HG02870 (cell line): ENCODE measurements at regions not wholly inside any gene's neighbourhood (a gene's known extent, or its start where the extent isn't known, plus 50 kb on each side); places are given as distances from the start of the nearest gene placed in this dataset.

ENCODE experiments used
- ATAC-seq: cut with Tn5 transposase; IDR thresholded peaks from one replicate; pipeline ENCODE4 v1.9.1; 2021; ENCODE audit warnings: mild to moderate bottlenecking, moderate library complexity; ENCODE audit not compliant: unreplicated experiment

DNA sequence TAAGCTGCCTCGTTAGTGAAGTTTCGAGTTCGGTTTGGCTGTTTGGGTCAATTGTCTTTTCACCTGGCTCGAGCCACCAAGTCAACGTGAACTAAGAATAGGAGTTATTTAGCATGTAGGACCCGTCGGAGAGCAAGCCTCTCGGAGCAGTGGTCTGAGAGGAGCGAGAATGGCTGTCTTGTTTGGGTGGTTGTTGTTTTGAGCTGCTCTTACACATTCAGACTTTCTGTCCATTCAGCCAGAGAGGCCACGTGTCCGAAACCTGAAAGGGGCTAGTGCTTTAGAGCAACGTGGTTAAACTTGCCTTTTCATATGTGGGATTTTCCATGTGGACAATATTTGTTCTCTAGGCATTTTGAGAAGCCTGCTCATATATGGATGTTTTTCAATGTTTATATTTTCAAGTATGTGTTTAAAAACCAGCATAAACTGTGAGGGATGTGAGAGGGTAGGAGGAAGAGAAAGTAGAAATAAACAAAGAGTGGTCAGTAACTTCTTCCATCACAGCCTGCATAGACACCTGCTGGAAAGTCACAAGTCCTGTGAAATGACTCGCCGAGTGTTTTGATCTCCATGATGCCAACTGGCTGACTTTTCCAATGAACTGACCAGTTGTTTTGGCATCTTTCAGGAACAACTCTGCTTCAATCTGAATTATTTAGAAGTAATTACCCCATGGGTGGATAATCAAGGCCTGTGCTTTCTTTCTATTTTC lies 221.0 kb downstream of the ASCL1 start:
- ATAC-seq = no peak

DNA sequence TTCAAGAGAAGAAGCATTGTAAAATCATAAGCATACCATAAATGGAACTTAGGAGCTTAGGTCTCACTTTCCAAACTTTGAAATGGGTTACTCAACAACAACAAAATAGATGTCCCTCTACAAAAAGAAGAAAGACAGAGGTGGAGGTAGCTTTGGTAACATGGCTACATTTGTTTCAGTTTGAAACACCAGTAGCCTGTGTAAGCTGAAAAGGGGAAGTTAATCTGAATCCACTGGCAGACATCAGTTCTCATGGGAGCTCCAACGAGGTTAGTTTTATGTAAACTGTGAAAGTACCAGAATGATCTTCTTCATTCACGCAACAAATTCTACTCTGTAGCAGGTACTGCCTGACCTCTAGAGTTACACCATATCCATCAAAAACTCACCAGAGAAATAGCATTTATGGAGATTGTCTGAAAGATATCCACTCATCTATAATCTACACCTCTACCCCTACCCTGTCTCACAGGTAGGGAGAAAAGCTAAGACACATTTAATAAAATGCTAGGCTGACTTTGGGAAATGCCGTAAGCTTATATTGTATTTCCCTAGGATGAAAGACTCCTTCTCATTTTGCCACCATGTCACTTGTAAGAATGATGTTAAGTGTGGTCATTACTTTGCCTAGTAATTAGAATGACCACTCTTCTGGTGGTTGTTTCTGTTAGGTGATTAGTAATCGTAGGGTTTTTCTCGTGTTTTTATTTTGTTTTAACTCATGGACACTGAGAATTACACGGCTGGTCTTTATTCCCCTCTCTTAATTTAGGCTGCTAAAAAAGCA lies 224.1 kb downstream of the ASCL1 start:
- peak; percentile 85 for ATAC-seq

DNA sequence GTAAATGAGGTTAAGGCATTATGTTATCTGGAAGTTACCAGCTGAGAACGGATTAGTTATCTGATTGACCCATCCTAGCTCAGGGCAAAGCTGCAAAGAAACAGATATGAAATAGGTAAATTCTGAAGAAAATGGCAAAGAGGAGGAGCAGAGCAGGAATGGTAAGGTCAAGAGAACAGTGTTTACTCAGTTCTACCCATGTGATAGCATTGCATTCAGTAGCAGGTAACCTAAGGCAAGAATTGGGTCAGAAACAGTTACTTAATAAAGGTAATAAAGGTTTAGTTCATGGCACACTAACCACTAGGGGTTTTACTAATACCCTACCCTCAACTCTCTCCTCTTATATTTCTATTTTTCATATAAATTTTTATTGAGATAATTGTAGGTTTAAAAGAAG lies 224.8 kb downstream of the ASCL1 start:
- no peak for ATAC-seq

DNA sequence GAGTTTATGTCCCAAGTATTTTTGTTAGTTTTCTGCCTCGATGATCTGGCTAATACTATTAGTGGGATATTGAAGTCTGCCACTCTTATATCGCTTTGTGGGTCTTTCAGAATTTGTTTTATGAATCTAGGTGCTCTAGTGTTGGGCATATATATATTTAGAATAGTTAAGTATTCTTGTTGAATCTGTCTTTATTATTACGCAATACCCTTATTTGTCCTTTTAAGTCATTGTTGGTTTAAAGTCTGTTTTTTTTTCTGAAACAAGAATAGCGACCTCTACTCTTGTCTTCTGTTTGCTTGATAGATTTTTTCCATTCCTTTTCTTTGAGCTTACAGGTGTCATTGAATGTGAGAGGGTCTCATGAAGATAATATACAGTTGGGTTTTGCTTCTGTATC lies 239.0 kb downstream of the ASCL1 start:
- ATAC-seq = no peak

DNA sequence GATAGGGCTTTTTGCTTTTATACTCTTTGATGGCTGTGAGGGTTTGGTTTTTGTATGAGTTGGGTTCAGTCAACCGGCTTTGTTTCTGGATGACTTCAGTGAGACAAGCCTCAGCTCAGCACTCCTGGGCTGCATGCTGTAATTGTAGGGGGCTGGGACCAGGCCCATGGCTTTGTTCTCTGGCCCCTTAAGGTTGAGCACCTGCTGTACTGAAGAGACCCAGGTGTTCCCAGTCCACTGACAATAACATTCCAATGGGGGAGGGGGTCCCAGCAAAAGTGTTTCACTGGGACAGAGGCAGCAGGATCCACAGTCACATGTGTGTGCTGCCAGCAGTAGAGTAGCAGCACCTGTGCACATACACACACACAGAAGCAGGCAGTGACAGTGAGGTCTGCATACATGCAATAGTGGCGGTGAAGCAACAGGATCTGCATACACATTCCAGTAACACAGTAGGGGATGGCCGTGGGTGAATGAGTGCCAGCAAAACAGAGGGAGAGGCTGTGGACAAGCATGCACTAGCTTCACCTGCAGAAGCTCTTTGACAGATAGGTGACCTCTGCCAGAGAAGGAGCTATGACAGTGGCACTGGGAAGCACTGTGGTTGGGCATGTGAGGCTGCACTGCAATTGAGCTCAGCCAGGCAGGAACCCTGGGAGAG lies 240.4 kb downstream of the ASCL1 start:
- no peak for ATAC-seq

DNA sequence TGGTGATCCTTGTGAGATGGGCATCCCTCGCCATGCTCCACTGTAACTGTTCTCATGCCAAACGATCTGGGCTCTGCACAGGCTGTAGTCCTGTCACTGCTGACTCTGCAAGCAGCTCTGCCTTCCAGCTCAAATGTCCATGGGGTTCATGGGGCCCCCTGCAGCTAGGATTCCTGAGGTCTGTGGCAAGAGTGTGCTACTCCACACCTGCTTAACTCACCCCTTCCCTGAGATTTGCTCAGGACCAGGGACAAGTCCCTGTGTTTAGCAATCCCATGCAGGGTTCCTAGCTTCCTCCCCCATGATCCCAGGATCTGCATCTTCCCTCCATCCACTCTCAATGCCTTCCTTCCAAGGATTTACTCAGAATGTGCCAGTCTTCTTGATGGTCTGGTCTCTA lies 241.0 kb downstream of the ASCL1 start:
- ATAC-seq = no peak

DNA sequence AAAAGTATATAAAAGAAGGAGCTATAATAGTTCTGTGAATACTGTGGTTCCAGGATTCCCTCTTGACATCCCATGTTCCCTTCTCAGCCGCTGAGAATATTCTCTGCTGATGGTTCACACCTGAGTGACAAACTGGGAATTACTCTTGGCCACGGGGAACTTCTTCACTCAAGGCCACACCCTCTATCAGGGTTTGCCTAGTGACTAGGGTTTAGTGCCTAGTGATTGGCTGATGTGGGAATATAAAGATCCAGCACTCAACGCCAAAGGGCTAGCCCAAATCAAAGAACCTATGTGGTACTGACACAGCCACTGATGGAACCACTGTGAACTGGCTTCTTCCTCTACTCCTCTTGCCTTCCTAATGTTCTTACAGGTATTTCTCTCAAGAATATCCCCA lies 248.4 kb downstream of the ASCL1 start:
- no peak for ATAC-seq

DNA sequence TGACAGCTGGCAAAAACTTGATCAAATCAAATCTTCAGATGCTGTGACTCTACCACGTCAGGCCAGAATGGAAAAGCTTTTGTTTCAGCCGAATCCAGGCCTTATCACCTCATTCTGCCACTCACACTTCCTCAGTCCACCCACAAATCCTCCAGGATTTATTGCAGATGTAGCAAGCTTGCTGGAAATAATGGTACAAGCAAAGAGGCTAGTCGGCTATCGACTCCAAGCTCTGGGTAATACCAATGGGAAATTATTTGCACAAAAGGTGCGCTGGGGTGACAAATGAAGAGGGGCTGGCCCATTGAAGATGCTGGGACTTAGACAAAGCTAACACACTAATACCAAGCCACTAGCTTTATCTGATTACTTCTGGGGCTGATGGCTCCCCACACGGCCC lies 250.5 kb downstream of the ASCL1 start:
- no peak for ATAC-seq

DNA sequence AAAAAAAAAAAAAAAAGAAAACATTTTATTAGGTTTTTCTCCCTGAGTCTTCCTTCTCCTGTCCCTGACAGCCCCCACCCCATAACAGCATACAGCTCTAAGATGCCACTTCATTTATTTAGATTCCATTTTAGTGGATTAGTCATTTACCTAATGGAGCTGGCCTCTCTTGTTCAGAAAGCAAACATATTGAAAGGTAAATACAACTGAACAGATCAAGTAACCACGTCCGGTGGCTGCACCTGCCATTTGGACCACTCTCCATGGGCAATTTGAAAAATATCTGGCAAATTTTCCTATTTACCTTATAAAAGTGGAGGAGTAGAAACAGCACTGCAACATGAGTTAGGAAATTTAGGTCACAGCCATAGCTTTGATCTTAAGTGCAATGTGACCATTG lies 254.6 kb downstream of the C12orf42 start:
- ATAC-seq = no peak

DNA sequence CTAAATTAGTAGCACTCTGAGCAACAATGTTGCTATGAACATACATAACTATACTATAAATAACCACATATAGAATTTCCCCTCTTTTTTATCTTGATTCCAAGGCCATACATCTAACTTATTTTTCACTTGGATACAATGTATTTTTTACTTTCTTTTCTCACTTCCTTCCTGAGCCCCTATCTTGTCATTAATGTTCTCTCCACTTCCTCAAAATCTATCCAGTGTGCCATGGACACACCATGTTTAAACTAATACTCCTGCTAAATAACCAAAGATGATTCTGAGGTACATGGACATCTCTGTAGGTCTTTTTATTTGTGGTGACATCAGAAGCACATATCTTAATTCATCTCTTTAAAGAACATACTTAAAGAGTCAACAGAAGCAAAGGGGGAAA lies 251.2 kb downstream of the C12orf42 start:
- ATAC-seq = no peak

DNA sequence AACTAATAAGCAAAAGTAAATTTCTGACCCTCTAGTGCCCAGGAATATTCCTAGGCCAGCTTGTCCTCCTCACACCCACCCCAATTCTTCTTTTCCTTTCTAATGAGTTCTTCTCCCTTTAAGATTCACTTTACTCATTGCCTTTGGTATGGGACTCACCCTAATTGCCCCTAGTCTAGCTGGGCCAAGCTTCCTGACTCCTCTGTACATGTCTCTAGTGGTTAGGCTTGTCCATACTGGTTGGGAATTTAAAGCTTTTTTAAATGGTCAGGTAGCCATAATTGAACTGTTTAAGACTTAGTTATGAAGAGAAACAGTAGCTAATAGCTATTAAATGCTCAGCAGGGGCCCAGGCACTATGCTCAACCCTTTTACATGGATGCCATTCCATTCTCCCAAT lies 248.2 kb downstream of the C12orf42 start:
- ATAC-seq = no peak

DNA sequence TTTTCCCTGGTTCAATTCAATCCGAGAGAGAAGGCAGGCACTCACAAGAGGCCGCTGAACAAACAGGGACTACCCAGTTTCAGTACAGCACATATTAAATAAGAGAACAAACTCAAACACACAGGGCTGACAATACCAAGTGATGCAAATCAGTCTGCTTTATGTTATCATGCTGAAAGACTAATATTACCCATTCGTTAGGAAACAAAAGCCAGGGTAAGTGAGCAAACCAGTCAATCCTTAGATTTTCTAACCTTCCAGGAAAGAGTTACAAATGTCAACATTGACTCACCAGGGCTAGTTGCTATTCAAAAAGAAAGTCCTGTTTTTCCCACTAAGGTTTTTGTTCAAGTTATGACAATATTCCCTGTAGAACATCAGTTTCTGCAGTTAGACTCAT lies 246.2 kb downstream of the C12orf42 start:
- ATAC-seq = no peak

DNA sequence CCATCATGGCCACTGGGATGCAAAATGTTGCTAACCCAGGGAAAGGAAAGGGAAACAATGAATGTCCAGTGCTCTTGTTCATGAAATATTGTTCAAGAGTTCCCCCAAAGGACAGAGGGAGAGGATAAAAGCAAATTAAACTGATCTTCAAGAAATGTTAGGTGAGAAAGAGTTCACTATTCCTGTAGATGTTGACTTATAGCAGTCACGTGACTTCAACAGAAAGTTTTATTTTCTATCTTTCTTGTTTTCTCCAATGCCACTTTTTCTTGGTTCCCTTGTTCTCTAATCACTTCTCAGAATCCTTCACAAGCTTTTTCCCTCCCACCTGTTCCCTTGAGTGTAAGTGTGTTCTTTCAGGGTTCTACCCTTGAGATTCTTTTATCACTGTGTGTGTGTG lies 245.3 kb downstream of the C12orf42 start:
- ATAC-seq = no peak
